Urinary bladder (tissue), 3 donors: ENCODE measurements at regions not wholly inside any gene's neighbourhood (a gene's known extent, or its start where the extent isn't known, plus 50 kb on each side); places are given as distances from the start of the nearest gene placed in this dataset.

Experiments used
- DNase-seq: peaks from one replicate; pipeline ENCODE4 v3.0.0-alpha.2; 2015; ENCODE audit errors: extremely low spot score
- H3K27ac ChIP-seq: one replicate; pipeline ENCODE4 v1.5.1; 2013; ENCODE audit warnings: low read depth, mild to moderate bottlenecking, moderate library complexity
- H3K36me3 ChIP-seq: one replicate; pipeline ENCODE4 v1.6.1; 2013; ENCODE audit warnings: mild to moderate bottlenecking, moderate library complexity; ENCODE audit not compliant: insufficient read depth
- H3K4me1 ChIP-seq: one replicate; pipeline ENCODE4 v1.6.1; 2013; ENCODE audit warnings: mild to moderate bottlenecking, moderate library complexity; ENCODE audit not compliant: insufficient read depth
- H3K4me3 ChIP-seq: one replicate; pipeline ENCODE4 v1.5.1; 2013; ENCODE audit warnings: low read depth, low read length
- WGBS: extraction: QIAGEN DNeasy Blood & Tissue Kit; methylation state at CpG from one replicate; pipeline ENCODE4 v1.1.7; 2013; 5-methylcytosine and 5-hydroxymethylcytosine counted together
- donor health status: healthy with polysubstance abuse.
- donor health status: healthy.

DNA sequence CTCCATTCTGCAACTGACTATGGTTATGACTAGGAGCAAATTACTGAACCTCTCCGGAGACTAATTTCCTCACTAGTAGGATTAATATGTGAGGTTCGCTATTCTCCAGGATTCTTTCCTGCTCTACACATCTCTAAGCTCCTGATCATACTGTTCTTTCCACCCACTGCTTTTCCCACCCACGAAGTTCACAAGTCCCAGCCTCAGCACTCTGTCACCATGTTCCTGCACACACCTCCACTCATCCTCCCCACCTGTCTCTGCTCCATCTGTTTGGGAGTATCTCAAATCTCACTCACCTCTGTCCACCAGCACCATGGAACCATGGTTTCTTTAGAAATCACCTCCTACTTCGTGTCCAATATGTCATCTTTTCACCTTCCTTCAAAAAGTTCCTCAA lies 185.3 kb downstream of the LRATD1 start:
- Histone ChIP-seq H3K4me3 (no peak overlapping the region), H3K27ac (no peak overlapping the region), H3K36me3 (no peaks in the 10 kb centered on the region), H3K4me1 (no peaks in the 10 kb centered on the region)
- DNase-seq = no peak
- 85% methylated on average over 4 of the region's 4 CpGs for WGBS

DNA sequence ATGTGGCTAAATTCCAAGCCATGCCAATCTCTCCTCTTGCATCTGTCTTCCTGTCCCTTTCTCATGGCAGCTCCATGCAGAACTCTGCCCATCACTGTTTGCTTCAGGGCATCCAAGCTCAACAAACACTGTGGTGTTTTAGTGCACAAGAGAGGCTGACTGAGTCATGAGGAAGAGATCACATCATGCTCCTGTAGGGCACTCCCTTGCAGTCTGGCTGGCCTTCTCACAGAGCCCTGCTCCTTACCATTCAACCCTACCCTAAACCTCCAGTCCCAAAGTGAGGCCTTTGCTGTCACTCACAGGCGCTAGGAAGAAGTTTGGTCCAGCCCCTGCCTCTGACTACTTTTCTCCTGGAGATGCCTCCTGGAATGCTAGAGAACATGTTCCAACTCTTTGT lies 194.0 kb downstream of the LRATD1 start:
- DNase-seq = no peak
- WGBS = 96% methylated on average over 1 of the region's 1 CpG
- Histone ChIP-seq H3K27ac (no peak overlapping the region), H3K36me3 (no peaks in the 10 kb centered on the region), H3K4me3 (no peak overlapping the region), H3K4me1 (no peaks in the 10 kb centered on the region)

DNA sequence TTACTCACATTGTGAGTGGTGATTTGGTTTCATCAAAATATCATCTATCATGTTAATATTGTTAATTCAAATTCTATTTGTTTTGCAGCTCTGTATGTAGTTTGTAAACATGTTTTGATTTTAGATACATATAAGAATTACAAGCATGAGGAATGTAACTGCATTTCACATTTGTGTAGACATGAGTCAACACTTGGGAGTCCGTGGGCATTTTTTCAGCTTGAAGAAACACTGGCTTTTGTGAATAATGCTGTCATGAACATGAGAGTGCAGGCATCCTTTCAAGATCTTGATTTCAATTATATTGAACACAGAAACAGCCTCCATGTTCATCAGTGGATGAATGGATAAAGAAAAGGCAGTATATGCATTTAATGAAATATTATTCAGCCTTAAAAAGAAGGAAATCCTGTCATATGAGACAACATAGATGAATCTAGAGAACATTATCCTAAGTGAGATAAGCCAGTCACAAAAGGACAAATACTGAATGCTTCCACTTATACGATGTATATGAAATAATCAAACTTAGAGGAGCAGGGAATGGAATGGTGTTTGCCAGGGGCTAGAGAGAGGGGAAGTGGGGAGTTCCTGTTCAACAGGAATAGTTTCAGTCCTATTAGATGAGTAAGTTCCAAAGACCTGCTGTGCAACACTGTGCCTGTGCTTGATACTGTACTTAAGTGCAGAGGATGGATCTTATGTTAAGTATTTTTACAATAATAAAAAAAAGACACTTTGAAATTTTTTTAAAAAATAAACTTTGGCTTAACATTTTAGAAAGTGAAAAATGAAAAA lies 194.9 kb downstream of the LRATD1 start:
- no peak overlapping the region for H3K4me3 ChIP-seq

DNA sequence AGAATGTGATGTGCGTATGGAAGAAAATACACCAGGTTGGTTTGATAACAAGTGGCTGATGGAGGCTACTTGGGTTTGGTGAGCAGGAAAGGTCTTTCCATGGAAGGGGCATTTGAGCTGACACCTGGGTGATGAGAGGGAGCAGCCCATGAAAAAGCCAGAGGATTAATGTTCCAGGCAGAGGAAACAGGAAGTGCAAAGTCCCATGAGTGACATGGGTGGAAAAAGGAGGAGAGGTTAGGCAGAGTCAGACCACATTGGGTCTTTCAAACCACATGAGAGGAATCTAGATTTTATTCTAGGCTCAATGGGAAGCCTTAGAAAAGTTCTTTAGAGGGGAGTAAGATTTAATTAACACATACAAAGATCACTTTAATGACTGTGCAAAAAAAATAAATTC lies 195.7 kb downstream of the LRATD1 start:
- Histone ChIP-seq H3K27ac (no peak overlapping the region), H3K4me3 (no peak overlapping the region), H3K36me3 (no peaks in the 10 kb centered on the region), H3K4me1 (no peaks in the 10 kb centered on the region)
- no peak for DNase-seq
- 0% methylated on average over 1 of the region's 1 CpG for WGBS

More for the DNA sequence above, 194.9 kb downstream of the LRATD1 start:
- Histone ChIP-seq H3K27ac (no peak overlapping the region), H3K4me1 (no peaks in the 10 kb centered on the region), H3K36me3 (no peaks in the 10 kb centered on the region)
- WGBS = 60% methylated on average over 2 of the region's 2 CpGs
- DNase-seq = no peak

DNA sequence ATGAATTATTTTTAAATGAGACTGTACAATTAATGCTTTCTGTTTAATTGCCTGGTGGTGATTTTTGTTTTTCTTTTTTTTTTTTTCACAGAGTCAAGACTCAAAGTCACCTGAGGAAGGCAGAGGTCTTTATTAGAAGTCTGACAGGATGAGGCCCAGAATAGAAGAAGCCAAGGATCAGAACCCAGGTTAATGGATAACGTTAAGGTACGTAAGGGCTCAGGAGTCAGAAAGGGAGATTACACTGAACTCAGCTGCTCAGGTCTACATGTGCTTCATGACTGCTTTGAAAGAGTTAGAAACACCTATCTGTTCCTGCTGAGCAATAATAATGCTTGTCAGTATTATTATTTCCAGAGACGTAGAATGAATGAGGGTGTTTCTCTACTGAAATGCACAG lies 196.5 kb downstream of the LRATD1 start:
- DNase-seq = no peak
- no peak overlapping the region for H3K4me3 ChIP-seq
- H3K27ac ChIP-seq = no peak overlapping the region
- WGBS = 98% methylated on average over 3 of the region's 3 CpGs
- no peaks in the 10 kb centered on the region for H3K4me1 ChIP-seq
- H3K36me3 ChIP-seq = no peaks in the 10 kb centered on the region

DNA sequence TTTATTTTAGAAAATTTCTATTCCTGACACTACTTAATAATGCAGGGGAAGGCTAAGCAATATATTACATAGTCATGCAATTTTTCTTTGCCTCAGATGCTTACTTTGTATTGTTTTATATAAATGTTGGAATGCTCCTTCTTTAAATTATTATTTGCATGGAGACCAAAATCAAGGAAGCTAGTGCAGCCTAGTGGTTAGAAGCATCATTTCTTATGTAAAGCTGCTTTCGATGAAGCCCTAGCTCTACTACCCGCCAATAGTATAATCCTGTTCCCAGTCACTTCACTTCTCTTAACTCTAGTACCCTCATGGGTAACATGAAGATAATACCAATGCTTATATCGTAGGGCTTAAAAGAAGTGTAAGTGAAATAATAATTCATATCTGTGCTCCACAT lies 198.9 kb downstream of the LRATD1 start:
- H3K4me3 ChIP-seq = no peak overlapping the region
- no peaks in the 10 kb centered on the region for H3K4me1 ChIP-seq
- WGBS = 85% methylated on average over 3 of the region's 3 CpGs
- H3K27ac ChIP-seq = no peak overlapping the region
- no peaks in the 10 kb centered on the region for H3K36me3 ChIP-seq
- DNase-seq = no peak

DNA sequence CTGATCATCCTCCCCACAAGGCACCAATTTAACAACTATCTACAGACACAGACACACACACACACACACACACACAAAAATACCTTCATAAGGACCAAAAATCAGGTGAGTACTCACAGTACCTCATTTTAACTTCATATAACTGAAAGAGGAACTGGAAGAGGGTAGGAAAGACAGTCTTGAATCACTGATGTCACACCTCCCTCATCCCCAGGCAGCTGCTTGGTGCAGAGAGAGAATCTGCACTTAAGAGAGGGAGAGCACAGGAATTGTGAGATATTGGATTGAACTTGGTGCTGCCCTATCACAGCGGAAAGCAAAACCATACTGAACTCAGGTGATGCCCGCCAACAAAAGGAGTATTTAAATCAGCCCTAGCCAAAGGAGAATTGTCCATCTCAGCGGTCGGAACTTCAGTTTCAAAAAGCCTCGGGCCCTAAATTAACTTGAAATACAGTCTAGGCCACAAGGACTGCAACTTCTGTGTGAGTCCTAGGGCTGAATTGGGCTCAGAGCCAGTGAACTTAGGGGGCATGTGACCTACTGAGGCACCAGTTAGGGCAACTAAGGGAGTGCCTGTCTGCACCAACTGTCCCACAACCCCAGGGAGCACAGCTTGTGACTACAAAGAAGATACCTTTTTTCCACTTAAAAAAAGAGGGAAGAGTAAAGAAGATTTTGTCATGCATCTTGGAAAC lies 211.1 kb downstream of the LRATD1 start:
- Histone ChIP-seq H3K4me1 (no peaks in the 10 kb centered on the region), H3K36me3 (no peaks in the 10 kb centered on the region), H3K27ac (no peak overlapping the region), H3K4me3 (no peak overlapping the region)
- no peak for DNase-seq
- WGBS = 84% methylated on average over 5 of the region's 5 CpGs

DNA sequence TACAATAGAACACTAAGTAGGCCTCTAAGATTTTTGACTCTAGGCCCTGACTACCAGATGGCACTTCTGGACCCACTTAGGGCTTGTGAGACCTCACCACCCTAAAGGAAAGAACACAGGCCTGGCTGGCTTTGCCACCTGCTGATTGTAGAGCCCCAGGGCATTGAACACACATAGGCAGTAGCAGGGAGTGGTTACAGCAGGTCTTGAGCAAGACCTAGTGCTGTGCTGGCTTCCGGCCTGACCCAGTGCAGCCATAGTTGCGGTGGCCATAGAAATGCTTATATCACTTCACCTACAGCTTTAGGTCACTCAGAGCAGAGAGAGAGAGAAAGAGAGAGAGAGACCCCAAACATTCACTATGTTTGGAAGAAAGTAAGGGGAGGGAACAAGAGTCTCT lies 223.2 kb downstream of the LRATD1 start:
- WGBS = 98% methylated on average over 2 of the region's 2 CpGs
- no peaks in the 10 kb centered on the region for H3K4me1 ChIP-seq
- no peak overlapping the region for H3K27ac ChIP-seq
- DNase-seq = no peak
- H3K36me3 ChIP-seq = no peaks in the 10 kb centered on the region
- H3K4me3 ChIP-seq = no peak overlapping the region

DNA sequence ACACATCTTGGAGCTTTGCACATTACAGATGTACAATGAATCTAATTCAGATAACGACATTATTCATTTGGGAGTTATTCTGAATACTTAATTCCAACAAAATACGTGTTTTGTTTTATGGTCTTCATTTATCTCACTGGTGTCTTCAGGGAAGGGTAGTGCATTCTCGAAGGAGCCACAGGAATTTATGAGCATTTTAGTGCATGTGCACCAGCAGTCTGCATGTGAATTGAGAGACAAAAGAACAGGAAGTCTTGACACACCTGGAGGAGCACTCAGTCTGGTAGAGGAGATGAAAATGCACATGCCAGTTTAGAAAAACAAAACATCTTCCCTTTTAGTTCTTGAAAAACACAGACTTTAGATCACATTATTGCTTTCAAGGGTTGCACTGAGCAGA lies 228.7 kb downstream of the LRATD1 start:
- 52% methylated on average over 3 of the region's 3 CpGs for WGBS
- no peaks in the 10 kb centered on the region for H3K4me1 ChIP-seq
- no peak overlapping the region for H3K27ac ChIP-seq
- no peak for DNase-seq
- H3K4me3 ChIP-seq = no peak overlapping the region
- no peaks in the 10 kb centered on the region for H3K36me3 ChIP-seq

DNA sequence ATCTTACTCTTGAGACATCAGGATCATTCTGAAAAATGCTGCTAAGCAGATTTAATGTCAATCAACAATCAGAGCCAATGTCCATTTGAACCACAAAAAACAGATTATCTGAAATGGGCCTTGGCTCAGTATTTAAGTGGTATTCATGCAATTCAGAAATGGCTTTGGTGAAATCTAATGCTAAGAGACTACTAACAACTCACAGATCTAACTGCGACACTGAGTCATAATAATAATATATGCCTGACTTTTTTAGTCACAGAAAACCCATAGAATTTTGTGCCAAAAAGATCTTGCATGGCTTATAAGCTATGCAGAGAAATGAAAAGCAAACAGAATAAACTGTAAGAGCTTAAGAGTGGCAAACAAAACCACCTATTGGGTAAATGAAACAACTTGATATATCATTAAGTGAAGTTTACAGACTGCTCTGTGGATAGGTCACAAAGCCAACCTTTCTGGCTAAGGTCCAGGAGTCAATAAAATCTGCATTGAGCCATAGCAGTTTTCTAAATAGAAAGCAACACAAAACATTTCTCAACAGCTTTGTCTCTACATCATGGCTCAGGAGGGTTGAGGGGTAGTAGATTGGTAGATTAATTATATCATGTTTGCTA lies 234.3 kb downstream of the LRATD1 start:
- Histone ChIP-seq H3K36me3 (no peaks in the 10 kb centered on the region), H3K4me1 (no peaks in the 10 kb centered on the region), H3K27ac (no peak overlapping the region), H3K4me3 (no peak overlapping the region)
- 35% methylated on average over 1 of the region's 1 CpG for WGBS
- no peak for DNase-seq

DNA sequence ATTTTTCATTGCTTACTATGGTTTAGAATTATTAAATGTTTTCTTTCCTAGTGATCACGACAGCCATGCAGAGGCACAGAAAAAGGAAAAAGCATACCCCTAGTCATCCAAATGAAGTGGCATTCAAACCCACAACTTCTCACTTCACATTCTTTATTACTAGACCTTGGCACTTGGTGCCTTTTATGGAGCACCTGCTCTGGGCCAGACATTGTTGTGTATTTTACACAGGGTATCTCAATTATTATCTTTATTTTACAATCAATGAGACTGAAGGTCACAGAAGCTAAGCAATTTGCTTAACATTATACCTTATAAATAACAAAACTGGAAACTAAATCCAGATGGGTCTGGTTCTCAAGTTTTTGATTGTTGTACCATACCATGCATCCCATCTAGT lies 235.3 kb downstream of the LRATD1 start:
- 90% methylated on average over 1 of the region's 1 CpG for WGBS
- H3K4me3 ChIP-seq = no peak overlapping the region
- DNase-seq = no peak
- H3K36me3 ChIP-seq = no peaks in the 10 kb centered on the region
- no peak overlapping the region for H3K27ac ChIP-seq
- no peaks in the 10 kb centered on the region for H3K4me1 ChIP-seq

DNA sequence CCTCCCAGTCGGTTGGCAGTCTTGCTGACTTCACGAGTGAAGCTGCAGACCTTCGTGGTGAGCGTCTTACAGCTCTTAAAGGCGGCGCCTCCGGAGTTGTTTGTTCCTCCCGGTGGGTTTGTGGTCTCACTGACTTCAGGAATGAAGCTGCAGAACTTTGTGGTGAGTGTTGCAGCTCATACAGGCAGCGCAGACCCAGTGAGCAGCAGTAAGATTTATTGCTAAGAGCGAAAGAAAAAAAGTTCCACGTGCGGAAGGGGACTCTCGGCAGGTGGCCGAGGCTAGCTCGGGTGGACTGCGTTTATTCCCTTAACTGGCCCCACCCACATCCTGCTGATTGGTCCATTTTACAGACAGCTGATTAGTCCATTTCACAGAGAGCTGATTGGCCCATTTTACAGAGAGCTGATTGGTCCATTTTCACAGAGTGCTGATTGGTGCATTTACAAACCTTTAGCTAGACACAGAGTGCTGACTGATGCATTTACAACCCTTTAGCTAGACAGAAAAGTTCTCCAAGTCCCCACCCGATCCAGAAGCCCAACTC lies 240.3 kb downstream of the LRATD1 start:
- 89% methylated on average over 17 of the region's 17 CpGs for WGBS

DNA sequence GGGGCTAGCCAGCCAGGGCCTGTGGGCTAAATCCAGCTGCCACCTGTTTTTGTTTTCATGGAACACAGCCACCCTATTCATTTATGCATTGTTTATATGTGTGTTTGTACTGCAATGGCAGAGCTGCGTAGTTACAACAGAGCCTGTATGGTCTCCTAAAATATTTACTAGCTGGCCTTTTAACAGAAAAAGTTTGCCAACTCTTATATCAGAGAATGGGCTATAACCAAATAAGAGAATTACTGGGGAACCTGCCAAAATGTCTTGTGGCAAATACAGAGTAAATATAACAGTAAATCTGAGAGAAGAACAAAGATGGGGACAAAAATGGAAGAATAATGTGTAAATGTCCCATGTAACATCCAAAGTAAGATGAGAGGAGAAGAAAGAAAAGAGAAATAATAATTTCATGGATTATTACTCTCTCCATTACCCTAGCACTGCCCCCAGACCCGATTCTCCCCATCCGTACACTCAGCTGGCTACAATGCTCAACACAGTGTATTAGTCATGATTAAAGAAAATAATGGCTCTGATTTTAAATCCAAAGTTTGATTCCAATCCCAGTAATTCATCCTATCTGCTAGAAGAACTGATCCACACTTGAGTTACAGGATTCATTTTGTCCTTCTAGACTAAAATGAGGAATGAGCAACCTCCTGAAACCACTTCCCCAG lies 249.3 kb downstream of the LRATD1 start:
- Histone ChIP-seq H3K36me3 (no peaks in the 10 kb centered on the region), H3K4me1 (no peaks in the 10 kb centered on the region), H3K27ac (no peak overlapping the region), H3K4me3 (no peak overlapping the region)
- no peak for DNase-seq
- WGBS = 32% methylated on average over 3 of the region's 3 CpGs

More for the DNA sequence above, 240.3 kb downstream of the LRATD1 start:
- Histone ChIP-seq H3K4me1 (no peaks in the 10 kb centered on the region), H3K36me3 (no peaks in the 10 kb centered on the region), H3K4me3 (no peak overlapping the region), H3K27ac (no peak overlapping the region)
- DNase-seq = no peak
